ENCODE measurements at regions not wholly inside any gene's neighbourhood (a gene's known extent, or its start where the extent isn't known, plus 50 kb on each side); places are given as distances from the start of the nearest gene placed in this dataset.

DNA sequence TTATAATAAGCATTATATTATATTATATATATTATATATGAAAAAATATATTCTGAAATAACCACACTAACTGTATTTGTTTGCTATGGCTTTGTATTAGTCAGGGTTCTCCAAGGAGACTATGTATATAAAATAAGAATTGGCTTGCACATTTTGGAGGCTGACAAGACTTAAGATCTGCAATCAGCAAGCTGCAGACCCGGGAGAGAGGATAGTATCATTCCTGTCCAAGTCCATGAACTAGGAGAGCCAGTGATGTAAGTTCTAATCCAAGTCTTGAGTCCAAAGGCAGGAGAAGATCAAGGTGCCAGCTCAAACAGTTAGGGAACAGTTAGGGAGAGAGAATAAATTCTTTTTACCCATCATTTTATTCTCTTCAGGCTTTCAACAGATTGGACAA lies 639.5 kb downstream of the PLPP3 start:
- TF ChIP-seq, protein P1, sequence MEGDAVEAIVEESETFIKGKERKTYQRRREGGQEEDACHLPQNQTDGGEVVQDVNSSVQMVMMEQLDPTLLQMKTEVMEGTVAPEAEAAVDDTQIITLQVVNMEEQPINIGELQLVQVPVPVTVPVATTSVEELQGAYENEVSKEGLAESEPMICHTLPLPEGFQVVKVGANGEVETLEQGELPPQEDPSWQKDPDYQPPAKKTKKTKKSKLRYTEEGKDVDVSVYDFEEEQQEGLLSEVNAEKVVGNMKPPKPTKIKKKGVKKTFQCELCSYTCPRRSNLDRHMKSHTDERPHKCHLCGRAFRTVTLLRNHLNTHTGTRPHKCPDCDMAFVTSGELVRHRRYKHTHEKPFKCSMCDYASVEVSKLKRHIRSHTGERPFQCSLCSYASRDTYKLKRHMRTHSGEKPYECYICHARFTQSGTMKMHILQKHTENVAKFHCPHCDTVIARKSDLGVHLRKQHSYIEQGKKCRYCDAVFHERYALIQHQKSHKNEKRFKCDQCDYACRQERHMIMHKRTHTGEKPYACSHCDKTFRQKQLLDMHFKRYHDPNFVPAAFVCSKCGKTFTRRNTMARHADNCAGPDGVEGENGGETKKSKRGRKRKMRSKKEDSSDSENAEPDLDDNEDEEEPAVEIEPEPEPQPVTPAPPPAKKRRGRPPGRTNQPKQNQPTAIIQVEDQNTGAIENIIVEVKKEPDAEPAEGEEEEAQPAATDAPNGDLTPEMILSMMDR (conservative IDR thresholded peaks at IDR 0.05), result no peak
- H3K27ac ChIP-seq, result no peak overlapping the region

DNA sequence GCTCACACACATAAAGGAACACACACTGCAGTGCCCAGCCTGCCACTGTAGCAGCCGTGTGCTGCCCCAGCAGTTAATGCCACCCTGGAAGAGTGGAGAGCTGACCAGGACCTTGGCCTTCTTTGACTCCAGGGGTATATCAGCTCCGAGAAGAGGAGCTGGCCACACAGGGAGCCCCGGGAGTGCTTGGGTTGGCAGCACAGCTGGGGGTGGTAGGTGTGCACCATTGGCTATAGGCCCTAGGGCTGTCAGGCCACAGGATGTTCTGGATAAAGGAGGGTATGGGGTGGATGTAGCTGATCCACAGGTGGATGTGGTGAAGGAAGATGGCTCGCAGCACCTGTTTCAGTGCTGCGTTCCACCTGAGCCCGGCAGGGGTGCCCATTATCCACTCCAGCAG lies 640.5 kb downstream of the PLPP3 start:
- TF ChIP-seq, protein P1 (conservative IDR thresholded peaks at IDR 0.05), result no peak
- H3K27ac ChIP-seq, result no peak overlapping the region

DNA sequence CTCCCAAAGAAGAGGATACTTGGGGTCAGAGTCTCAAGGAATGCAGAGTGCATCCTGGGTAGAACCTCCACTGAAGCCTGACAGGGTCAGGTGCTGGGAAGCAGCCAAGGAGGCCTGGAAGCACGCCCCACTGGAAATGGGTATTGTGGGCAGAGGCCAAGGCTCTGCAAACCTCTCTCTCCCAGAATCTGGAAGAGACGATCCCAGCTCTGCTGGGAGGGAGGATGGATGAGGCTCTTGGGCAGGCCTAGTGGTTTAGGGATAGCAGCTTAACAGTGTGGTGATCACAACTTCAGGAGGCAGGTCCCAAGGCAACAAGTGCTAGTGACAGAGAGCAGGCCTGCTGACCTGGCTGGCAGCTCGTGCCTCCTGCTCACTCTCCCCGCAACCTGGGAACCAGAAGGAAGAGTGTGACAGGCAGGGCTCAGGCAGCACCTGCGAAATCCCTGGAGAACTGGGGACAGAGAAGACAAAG lies 641.0 kb downstream of the PLPP3 start:
- H3K27ac ChIP-seq, result no peak overlapping the region
- TF ChIP-seq, protein P1 (conservative IDR thresholded peaks at IDR 0.05), result no peak

DNA sequence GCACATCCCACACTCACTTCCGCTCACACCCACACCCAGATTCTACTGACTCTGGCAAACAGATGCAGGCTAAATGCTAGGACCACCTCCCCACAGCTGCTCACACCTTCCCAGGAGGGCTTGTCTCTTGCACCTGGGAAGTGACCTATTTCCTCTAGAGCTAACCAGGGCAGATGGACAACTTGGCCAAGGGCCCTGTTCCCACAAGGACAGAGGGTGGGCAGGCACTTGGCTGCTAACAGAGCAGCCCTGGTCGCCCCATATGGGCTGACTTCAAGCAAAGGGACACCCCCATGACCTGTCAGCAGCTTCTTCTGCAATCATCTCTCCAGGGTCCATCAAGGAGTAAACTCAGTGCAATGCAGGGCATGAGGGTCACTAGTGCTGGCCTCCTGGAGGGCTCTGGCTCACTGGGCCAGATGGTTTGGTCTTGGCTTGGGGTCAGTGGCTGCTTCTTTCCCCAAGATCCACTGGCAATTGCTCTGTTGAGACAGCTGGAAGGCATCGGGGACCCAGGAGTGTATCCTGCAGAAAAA lies 641.5 kb downstream of the PLPP3 start:
- H3K27ac ChIP-seq, result no peak overlapping the region
- TF ChIP-seq, protein P1 (conservative IDR thresholded peaks at IDR 0.05), result no peak

DNA sequence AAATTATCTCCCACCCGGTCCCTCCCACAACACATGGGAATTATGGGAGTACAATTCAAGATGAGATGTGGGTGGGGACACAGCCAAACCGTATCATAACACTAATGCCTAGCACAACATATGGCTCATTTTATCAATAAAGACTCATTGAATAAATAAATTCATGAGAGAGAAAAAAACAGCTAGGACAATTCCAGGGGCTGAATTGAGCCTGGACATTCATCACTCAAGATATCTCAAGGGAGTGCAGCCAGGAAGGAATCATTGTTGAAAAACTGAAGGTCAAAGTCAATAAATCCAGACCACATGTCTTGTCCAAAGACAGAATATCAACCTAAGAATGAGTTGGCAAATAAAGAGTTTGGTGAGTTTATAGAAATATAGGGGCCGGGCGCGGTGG lies 644.1 kb downstream of the PLPP3 start:
- TF ChIP-seq, protein P1 (conservative IDR thresholded peaks at IDR 0.05), result no peak

DNA sequence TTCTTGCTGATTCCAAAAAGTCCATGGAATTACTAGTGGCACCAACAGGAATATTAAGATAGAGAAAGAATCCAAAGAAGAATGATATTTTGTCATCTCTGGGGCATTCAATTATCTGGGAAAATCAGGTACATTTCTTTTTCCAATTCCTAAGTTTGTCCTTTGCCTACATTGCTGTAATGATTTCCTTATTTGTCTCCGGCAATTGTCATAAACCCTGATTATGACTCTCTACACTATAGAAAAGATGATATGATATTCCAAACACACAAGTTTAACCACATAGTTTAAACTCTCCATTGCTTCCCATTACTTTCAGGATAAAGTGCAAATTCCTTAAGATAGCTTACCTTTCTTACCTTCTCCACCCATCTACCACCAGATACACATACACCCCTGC lies 647.0 kb downstream of the PLPP3 start:
- TF ChIP-seq, protein P1 (conservative IDR thresholded peaks at IDR 0.05), result no peak
- no peak overlapping the region for H3K27ac ChIP-seq

More for the DNA sequence above, 644.1 kb downstream of the PLPP3 start:
- H3K27ac ChIP-seq, result no peak overlapping the region

DNA sequence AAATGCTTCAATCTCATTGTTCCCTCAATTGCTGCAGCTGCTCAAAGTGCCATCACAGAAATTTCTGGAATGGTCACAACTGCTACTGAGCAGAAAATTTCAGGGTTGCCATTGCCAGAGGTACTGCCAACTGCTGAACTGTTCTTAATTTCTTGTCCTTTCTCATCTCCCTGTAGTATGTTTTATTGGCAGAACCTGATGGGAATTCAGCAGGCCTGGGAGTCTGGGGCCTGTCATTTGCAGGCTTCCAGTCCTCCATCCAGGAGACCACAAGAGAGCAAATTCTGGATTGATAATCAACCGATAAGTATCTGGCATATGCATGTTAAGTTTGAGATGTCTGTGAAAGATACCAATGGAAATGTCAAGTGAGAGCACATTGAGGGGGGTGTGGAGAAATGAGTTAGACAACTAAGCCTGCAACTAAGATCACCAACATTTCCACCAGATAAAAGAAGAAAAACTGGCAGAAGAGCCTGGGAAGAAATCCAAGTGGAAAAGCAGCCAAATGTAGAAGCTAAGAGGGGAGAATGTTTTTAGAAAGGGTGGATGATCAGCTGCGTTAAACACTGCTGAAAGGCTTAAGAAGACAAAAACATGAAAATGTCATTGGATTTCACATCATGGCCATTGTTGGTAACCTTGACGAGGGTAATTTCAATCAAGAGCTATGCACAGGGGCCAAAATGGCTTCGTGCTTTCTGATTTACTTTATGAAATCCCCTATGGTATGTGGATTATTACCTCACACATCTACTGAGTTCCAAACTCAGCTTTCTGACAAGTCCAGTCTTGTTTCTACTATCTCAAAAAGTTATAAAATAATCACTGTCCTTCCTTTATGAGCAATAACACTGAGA lies 648.1 kb downstream of the PLPP3 start:
- no peak overlapping the region for H3K27ac ChIP-seq

More for the DNA sequence above, 648.1 kb downstream of the PLPP3 start:
- TF ChIP-seq, protein P1 (conservative IDR thresholded peaks at IDR 0.05), result no peak

Data from VCaP (cell line).